Mammary epithelial cell (primary cell): ENCODE measurements at regions not wholly inside any gene's neighbourhood (a gene's known extent, or its start where the extent isn't known, plus 50 kb on each side); places are given as distances from the start of the nearest gene placed in this dataset.

Experiments used
- CTCF ChIP-seq, 2 donors: IDR thresholded peaks in 1 of 2; conservative IDR thresholded peaks in 1 of 2; 2 replicates each; pipeline ENCODE4 v1.5.1; 2011 to 2012; ENCODE audit warnings: inconsistent platforms in 2 of 2, low read length in 2 of 2, mild to moderate bottlenecking in 2 of 2, control low read depth in 1 of 2, low read depth in 1 of 2; ENCODE audit not compliant: insufficient read depth in 1 of 2; ENCODE audit errors: extremely low read depth in 1 of 2
- EZH2 ChIP-seq: IDR thresholded peaks from 2 replicates; pipeline ENCODE4 v1.6.1; 2012; ENCODE audit warnings: low read length, inconsistent platforms, borderline replicate concordance

- TF ChIP-seq CTCF (conservative IDR thresholded peaks at IDR 0.05 in 1 of 2, IDR thresholded peaks at IDR 0.05 in 1 of 2; ENCODE audit: extremely low read depth in 1 of 2, insufficient read depth in 1 of 2, low read depth in 1 of 2, low read length in 2 of 2) (no peak), EZH2 (no peak)
These were observed 102.3 kb upstream of the FGGY start for GRCh38 chr1:59194621-59195020.
